Gastroesophageal sphincter (tissue), 3 donors: ENCODE measurements at regions not wholly inside any gene's neighbourhood (a gene's known extent, or its start where the extent isn't known, plus 50 kb on each side); places are given as distances from the start of the nearest gene placed in this dataset.

ENCODE experiments used
- EP300 ChIP-seq: sonication (generic); formaldehyde crosslinking; IDR thresholded peaks from one replicate; pipeline ENCODE4 v1.6.1; 2017; ENCODE audit warnings: antibody characterized with exemption, mild to moderate bottlenecking
- POLR2A ChIP-seq, 2 donors: fragments of 450-650 bp; IDR thresholded peaks; one replicate each; pipeline ENCODE4 v1.6.1; 2017; ENCODE audit warnings: antibody characterized with exemption in 2 of 2, mild to moderate bottlenecking in 2 of 2, moderate library complexity in 1 of 2
- POLR2AphosphoS5 ChIP-seq: sonication (generic); formaldehyde crosslinking; IDR thresholded peaks from one replicate; pipeline ENCODE4 v1.6.1; 2017; ENCODE audit warnings: antibody characterized with exemption
- TF ChIP-seq, protein P1 (sequence below), 4 experiments: fragments of 200-600 bp in 2 of 4; fragments of 450-650 bp in 2 of 4; sonication (generic) in 1 of 4; IDR thresholded peaks; one replicate each; pipeline ENCODE4 v1.5.1; 2017 to 2019; ENCODE audit warnings: antibody characterized with exemption in 4 of 4, mild to moderate bottlenecking in 2 of 4, moderate library complexity in 2 of 4

DNA sequence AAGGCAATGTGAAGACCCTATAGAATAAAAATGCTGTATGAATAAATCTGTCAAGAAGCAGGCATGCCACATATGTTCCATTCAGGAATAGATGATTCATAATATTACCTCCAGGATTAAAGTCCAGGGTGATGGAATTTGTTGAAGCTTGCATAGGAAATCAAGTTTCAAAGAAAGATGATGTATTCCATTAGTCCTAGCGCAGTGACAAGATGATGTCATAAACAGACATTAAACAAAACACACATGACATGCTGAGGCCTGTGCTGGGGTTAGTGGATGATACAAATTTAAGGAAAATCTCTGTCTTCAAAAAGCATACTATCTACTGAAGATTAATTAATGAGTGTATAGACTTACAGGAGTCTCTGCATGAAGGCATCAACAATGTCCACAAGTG lies 1025.2 kb downstream of the CDH11 start:
- TF ChIP-seq, protein P1, sequence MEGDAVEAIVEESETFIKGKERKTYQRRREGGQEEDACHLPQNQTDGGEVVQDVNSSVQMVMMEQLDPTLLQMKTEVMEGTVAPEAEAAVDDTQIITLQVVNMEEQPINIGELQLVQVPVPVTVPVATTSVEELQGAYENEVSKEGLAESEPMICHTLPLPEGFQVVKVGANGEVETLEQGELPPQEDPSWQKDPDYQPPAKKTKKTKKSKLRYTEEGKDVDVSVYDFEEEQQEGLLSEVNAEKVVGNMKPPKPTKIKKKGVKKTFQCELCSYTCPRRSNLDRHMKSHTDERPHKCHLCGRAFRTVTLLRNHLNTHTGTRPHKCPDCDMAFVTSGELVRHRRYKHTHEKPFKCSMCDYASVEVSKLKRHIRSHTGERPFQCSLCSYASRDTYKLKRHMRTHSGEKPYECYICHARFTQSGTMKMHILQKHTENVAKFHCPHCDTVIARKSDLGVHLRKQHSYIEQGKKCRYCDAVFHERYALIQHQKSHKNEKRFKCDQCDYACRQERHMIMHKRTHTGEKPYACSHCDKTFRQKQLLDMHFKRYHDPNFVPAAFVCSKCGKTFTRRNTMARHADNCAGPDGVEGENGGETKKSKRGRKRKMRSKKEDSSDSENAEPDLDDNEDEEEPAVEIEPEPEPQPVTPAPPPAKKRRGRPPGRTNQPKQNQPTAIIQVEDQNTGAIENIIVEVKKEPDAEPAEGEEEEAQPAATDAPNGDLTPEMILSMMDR (IDR thresholded peaks at IDR 0.05), result no peak
- TF ChIP-seq POLR2A (IDR thresholded peaks at IDR 0.05), result no peak
- no peak for TF ChIP-seq EP300
- no peak for TF ChIP-seq POLR2AphosphoS5
